Ishikawa (cell line): ENCODE measurements at regions not wholly inside any gene's neighbourhood (a gene's known extent, or its start where the extent isn't known, plus 50 kb on each side); places are given as distances from the start of the nearest gene placed in this dataset.

Experiments used
- RAD21 ChIP-seq: IDR thresholded peaks from 2 replicates; pipeline ENCODE4 v1.6.1; 2012; ENCODE audit warnings: low read depth
- USF1 ChIP-seq: IDR thresholded peaks from 2 replicates; pipeline ENCODE4 v1.6.1; 2012

- no peak for TF ChIP-seq RAD21
- TF ChIP-seq USF1 = no peak
Observed at GRCh38 chr3:41117398-41117870, 81.9 kb upstream of the CTNNB1 start.
